ENCODE measurements at regions not wholly inside any gene's neighbourhood (a gene's known extent, or its start where the extent isn't known, plus 50 kb on each side); places are given as distances from the start of the nearest gene placed in this dataset.

DNA sequence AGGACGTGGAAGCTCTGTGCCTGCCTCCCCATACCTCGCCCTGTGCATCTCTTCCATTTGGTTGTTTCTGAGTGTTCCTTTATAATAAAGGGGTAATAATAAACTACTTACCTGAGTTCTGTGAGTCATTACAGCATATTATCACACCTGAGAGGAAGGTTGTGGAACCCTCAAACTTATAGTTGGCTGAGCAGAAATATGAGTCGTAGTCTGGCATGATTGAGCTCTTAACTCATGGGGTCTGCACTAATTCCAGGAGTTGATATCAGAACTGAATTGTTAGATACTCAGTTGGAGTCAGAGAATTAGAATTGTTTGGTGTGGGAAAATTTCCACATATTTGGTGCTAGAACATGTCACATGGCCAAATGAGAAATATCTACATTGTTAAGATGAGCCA lies 52.4 kb upstream of the HTR2A start:
- no peaks in the 10 kb centered on the region for H3K4me1 Mint-ChIP-seq
- H3K36me3 Mint-ChIP-seq (ENCODE audit: low read depth) = no peaks in the 10 kb centered on the region
- H3K27ac Mint-ChIP-seq = no peak overlapping the region
- H3K27me3 Mint-ChIP-seq (ENCODE audit: low read depth, poor library complexity) = peaks cover 5% of the 10 kb centered on the region
- no peak for TF ChIP-seq CTCF (IDR thresholded peaks at IDR 0.05)
- H3K4me3 Mint-ChIP-seq = no peak overlapping the region
- no peak for DNase-seq
- H3K9me3 Mint-ChIP-seq = peaks cover 22% of the 10 kb centered on the region

GRCh38 chr13:46948338-46948737 lies 51.5 kb upstream of the HTR2A start:
- Mint-ChIP-seq H3K27ac (no peak overlapping the region), H3K4me1 (no peaks in the 10 kb centered on the region), H3K36me3 (ENCODE audit: low read depth) (no peaks in the 10 kb centered on the region), H3K4me3 (no peak overlapping the region), H3K27me3 (ENCODE audit: low read depth, poor library complexity) (peaks cover 5% of the 10 kb centered on the region), H3K9me3 (peaks cover 30% of the 10 kb centered on the region)
- TF ChIP-seq CTCF (IDR thresholded peaks at IDR 0.05) = no peak
- DNase-seq = no peak

DNA sequence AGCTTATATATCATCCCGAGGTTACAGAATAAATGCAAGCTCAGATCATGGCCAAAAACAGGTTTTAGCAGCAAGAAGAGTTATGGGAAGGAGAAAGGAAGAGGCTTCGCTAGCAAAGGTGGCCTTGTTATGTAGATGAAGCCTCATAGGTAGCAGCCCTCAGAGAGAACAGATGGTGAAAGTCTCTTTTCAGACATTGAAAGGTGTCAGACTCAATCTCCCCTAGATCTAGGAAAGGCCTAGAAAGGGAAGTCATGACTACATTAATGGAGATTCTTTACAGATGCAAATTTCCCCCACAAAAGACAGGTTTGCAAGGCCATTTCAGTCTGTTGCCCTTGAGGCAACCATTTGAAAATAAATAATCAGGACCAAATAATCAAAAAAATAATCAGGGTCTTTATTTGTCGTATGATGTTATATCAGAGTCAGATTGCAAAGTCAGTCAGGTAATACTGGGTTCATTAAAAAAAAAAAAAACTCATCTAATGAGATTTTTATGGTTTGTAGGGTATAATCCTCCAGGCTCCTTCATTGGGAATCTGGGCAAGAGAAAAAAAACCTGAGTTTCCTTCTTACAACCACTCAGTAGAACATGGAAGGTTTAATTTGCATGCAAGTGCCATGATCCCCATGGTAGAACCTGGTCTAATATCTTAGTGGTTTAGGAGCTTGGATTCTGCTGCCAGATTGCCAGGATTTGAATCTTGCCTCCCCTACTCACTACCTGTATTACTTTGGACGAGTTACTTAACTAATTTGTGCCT lies 50.8 kb upstream of the HTR2A start:
- H3K4me3 Mint-ChIP-seq = no peak overlapping the region
- no peak for TF ChIP-seq CTCF (IDR thresholded peaks at IDR 0.05)
- H3K27ac Mint-ChIP-seq = no peak overlapping the region
- peaks cover 32% of the 10 kb centered on the region for H3K9me3 Mint-ChIP-seq
- H3K4me1 Mint-ChIP-seq = no peaks in the 10 kb centered on the region
- peaks cover 5% of the 10 kb centered on the region for H3K27me3 Mint-ChIP-seq (ENCODE audit: low read depth, poor library complexity)
- H3K36me3 Mint-ChIP-seq (ENCODE audit: low read depth) = no peaks in the 10 kb centered on the region
- DNase-seq = no peak

Measured in nephron progenitor cell (in vitro differentiated cells).